ENCODE measurements at regions not wholly inside any gene's neighbourhood (a gene's known extent, or its start where the extent isn't known, plus 50 kb on each side); places are given as distances from the start of the nearest gene placed in this dataset.

GRCh38 chr15:81765816-81766215 lies 280.0 kb downstream of the MEX3B start (continued):
- TF ChIP-seq ZNF707 (CRISPR knock-in tag; conservative IDR thresholded peaks at IDR 0.05) (no peak), ETS1 (conservative IDR thresholded peaks at IDR 0.05; ENCODE audit: control insufficient read depth, low read depth, low read length) (no peak)

- DNase-seq (ENCODE audit: extremely low read depth in 1 of 4, low spot score in 3 of 4) (no peak), ATAC-seq (no peak), FAIRE-seq (no peak)
- H3K79me2 ChIP-seq (ENCODE audit: control insufficient read depth, insufficient read depth, low read length) = no peaks in the 10 kb centered on the region
- H4K20me1 ChIP-seq (replicated peaks; ENCODE audit: control insufficient read depth, insufficient read depth, low read length) = no peaks in the 10 kb centered on the region
- H3K4me2 ChIP-seq (ENCODE audit: insufficient read depth, low read length) = no peak overlapping the region
- no TSS peak for BruUV-seq (replicated peaks)
- 12% methylated on average over 1 of the region's 1 CpG for WGBS (ENCODE audit: insufficient coverage, low coverage, missing lambda C conversion rate)
- H3K9me1 ChIP-seq (ENCODE audit: control insufficient read depth, insufficient read depth, low read length) = no peaks in the 10 kb centered on the region
- H3K27ac ChIP-seq (ENCODE audit: extremely low read depth, low read depth, low read length) = no peak overlapping the region
- intact Hi-C loops (cut with micrococcal nuclease) = no loop called here
- no peaks in the 10 kb centered on the region for H3K4me1 ChIP-seq (replicated peaks in 1 of 2; ENCODE audit: control insufficient read depth in 2 of 2, insufficient read depth in 2 of 2, low read length in 2 of 2)
- H3K36me3 ChIP-seq (ENCODE audit: control insufficient read depth, insufficient read depth, low read length) = no peaks in the 10 kb centered on the region
- POLR2A ChIA-PET = interaction anchor here (0.9 kb wide), 1 partner anchor 9 kb away, joined by 3 read pairs; no protein-coding TSS in a partner anchor
- H2AFZ ChIP-seq (ENCODE audit: low read depth, low read length) = no peak overlapping the region
- no peak overlapping the region for H3K4me3 ChIP-seq
- CTCF ChIA-PET (ENCODE audit: low intra/inter-chr PET ratio) = no interaction called here
- no peak overlapping the region for H3K9ac ChIP-seq (ENCODE audit: insufficient read depth in 1 of 2, low read depth in 2 of 2, low read length in 2 of 2)
- no peaks in the 10 kb centered on the region for H3K9me3 ChIP-seq (replicated peaks; ENCODE audit: control insufficient read depth, insufficient read depth, low read depth, low read length)
- H3K27me3 ChIP-seq (ENCODE audit: control insufficient read depth in 2 of 2, insufficient read depth in 2 of 2, low read length in 2 of 2) = 0 out of 5 replicates have a peak, but pooled peaks cover 0 to 5% of the 10 kb centered on the region in 2 experiments
- in situ Hi-C loops (cut with MboI) = no loop called here
- no peak for TF ChIP-seq ZBTB33 (CRISPR knock-in tag; IDR thresholded peaks at IDR 0.05)
- no peak for TF ChIP-seq KHSRP (IDR thresholded peaks at IDR 0.05)
- no peak for TF ChIP-seq MLLT1 (IDR thresholded peaks at IDR 0.05)
- TF ChIP-seq CUX1 (CRISPR knock-in tag; IDR thresholded peaks at IDR 0.05) = no peak
- no peak for TF ChIP-seq SMAD2 (IDR thresholded peaks at IDR 0.05; ENCODE audit: low read depth, low read length)
- no peak for TF ChIP-seq SRSF3 (IDR thresholded peaks at IDR 0.05; ENCODE audit: insufficient read depth, low read length)
- no peak for TF ChIP-seq ZNF311 (CRISPR knock-in tag; IDR thresholded peaks at IDR 0.05)
- no peak for TF ChIP-seq GATA2 (CRISPR knock-in tag; IDR thresholded peaks at IDR 0.05)
- no peak for TF ChIP-seq ARID1B (IDR thresholded peaks at IDR 0.05)
- no peak for TF ChIP-seq ZNF212 (CRISPR knock-in tag; IDR thresholded peaks at IDR 0.05)
Observed at GRCh38 chr15:81763304-81763703, 282.5 kb downstream of the MEX3B start.
